OCI-LY7 (cell line): ENCODE measurements at regions not wholly inside any gene's neighbourhood (a gene's known extent, or its start where the extent isn't known, plus 50 kb on each side); places are given as distances from the start of the nearest gene placed in this dataset.

ENCODE experiments used
- BruUV-seq: library from RNA; stranded (reverse); fragments of 400-500 nt; replicated peaks from 2 replicates; lab custom pipeline; 2021; lab: Mats Ljungman, UMichigan
- CTCF ChIA-PET: fragments of 300-600 bp; sonication (Branson Sonifier 250); formaldehyde crosslinking; loops from one replicate; lab custom pipeline; 2022; ENCODE audit warnings: antibody characterized with exemption; ENCODE audit not compliant: unreplicated experiment; lab: Charles Lee
- POLR2A ChIA-PET: fragments of 300-600 bp; sonication (Branson Sonifier 250); formaldehyde crosslinking; loops from one replicate; lab custom pipeline; 2022; ENCODE audit warnings: antibody characterized with exemption; lab: Charles Lee
- DNase-seq: peaks from one replicate; pipeline ENCODE4 v3.0.0-alpha.2; 2015; ENCODE audit warnings: low spot score
- H2AFZ ChIP-seq: fragments of 200-600 bp; sonication (generic), shearing (Covaris generic); 2 replicates; pipeline ENCODE4 v1.6.1; 2014; ENCODE audit warnings: mild to moderate bottlenecking, antibody characterized with exemption, low read length, moderate library complexity
- H3K27ac ChIP-seq: fragments of 200-600 bp; sonication (generic); 2 replicates; pipeline ENCODE4 v1.5.1; 2014; ENCODE audit warnings: mixed run types, low read depth, mild to moderate bottlenecking, moderate library complexity, low read length, inconsistent platforms; ENCODE audit not compliant: poor library complexity, severe bottlenecking
- H3K36me3 ChIP-seq: fragments of 200-600 bp; sonication (generic); 2 replicates; pipeline ENCODE4 v1.6.1; 2014; ENCODE audit warnings: mild to moderate bottlenecking, antibody characterized with exemption, low read length, moderate library complexity, mixed read lengths; ENCODE audit not compliant: insufficient read depth
- H3K4me1 ChIP-seq: fragments of 200-600 bp; sonication (generic); 2 replicates; pipeline ENCODE4 v1.5.1; 2014; ENCODE audit warnings: mild to moderate bottlenecking, low read length; ENCODE audit not compliant: insufficient read depth, poor library complexity, severe bottlenecking
- H3K4me2 ChIP-seq: fragments of 200-600 bp; sonication (generic); 2 replicates; pipeline ENCODE4 v1.6.1; 2014; ENCODE audit warnings: mild to moderate bottlenecking, low read length
- H3K4me3 ChIP-seq: fragments of 200-600 bp; sonication (generic); 2 replicates; pipeline ENCODE4 v1.5.1; 2014; ENCODE audit warnings: mild to moderate bottlenecking, low read depth, low read length; ENCODE audit not compliant: poor library complexity, severe bottlenecking
- H3K79me2 ChIP-seq: fragments of 200-600 bp; sonication (generic); 2 replicates; pipeline ENCODE4 v1.6.1; 2016; ENCODE audit warnings: low read depth, mild to moderate bottlenecking, low read length, moderate library complexity, mixed read lengths; ENCODE audit not compliant: insufficient read depth
- H3K9me2 ChIP-seq: fragments of 200-600 bp; sonication (generic); 2 replicates; pipeline ENCODE4 v1.6.1; 2016; ENCODE audit warnings: mild to moderate bottlenecking, low read length, mixed read lengths; ENCODE audit not compliant: insufficient read depth
- H3K9me3 ChIP-seq: fragments of 200-600 bp; sonication (generic); 2 replicates; pipeline ENCODE4 v1.6.1; 2014; ENCODE audit warnings: mild to moderate bottlenecking, mixed run types, low read length, mixed read lengths
- H4K20me1 ChIP-seq: fragments of 200-600 bp; sonication (generic); 2 replicates; pipeline ENCODE4 v1.6.1; 2014; ENCODE audit warnings: mild to moderate bottlenecking, antibody characterized with exemption, low read length, moderate library complexity, mixed read lengths; ENCODE audit not compliant: insufficient read depth
- CTCF ChIP-seq: fragments of 200-600 bp; sonication (generic); conservative IDR thresholded peaks from 2 replicates; pipeline ENCODE4 v1.5.1; 2014; ENCODE audit warnings: mild to moderate bottlenecking, antibody characterized with exemption, low read length, moderate library complexity, mixed read lengths
- EZH2phosphoT487 ChIP-seq: fragments of 200-600 bp; sonication (generic); IDR thresholded peaks from 2 replicates; pipeline ENCODE4 v1.6.1; 2018; ENCODE audit warnings: low read depth, borderline replicate concordance, mild to moderate bottlenecking, mixed run types, antibody characterized with exemption, low read length, moderate library complexity, mixed read lengths
- intact Hi-C: fragments of 100-400 bp; cut with micrococcal nuclease; formaldehyde crosslinking; loops from one replicate; pipeline ENCODE4 v1.10.0; 2022; ENCODE audit not compliant: unreplicated experiment

- H3K4me3 ChIP-seq: no peak overlapping the region
- CTCF ChIA-PET: no interaction called here
- no peak for TF ChIP-seq EZH2phosphoT487
- no peak for TF ChIP-seq CTCF
- H3K4me1 ChIP-seq: no peaks in the 10 kb centered on the region
- H2AFZ ChIP-seq: no peak overlapping the region
- intact Hi-C loops: no loop called here
- no peak overlapping the region for H3K27ac ChIP-seq
- POLR2A ChIA-PET: no interaction called here
- no peaks in the 10 kb centered on the region for H3K9me2 ChIP-seq
- no peak for DNase-seq
- no peaks in the 10 kb centered on the region for H4K20me1 ChIP-seq
- no peak overlapping the region for H3K4me2 ChIP-seq
- no TSS peak for BruUV-seq
- H3K36me3 ChIP-seq: no peaks in the 10 kb centered on the region
- H3K79me2 ChIP-seq: no peaks in the 10 kb centered on the region
- H3K9me3 ChIP-seq: no peaks in the 10 kb centered on the region
These were observed 59.1 kb upstream of the ACSL1 start for GRCh38 chr4:184884883-184885282.

- Histone ChIP-seq H3K79me2 (no peaks in the 10 kb centered on the region), H4K20me1 (no peaks in the 10 kb centered on the region), H3K9me3 (no peaks in the 10 kb centered on the region), H3K36me3 (no peaks in the 10 kb centered on the region), H2AFZ (no peak overlapping the region), H3K9me2 (no peaks in the 10 kb centered on the region), H3K4me2 (no peak overlapping the region), H3K27ac (no peak overlapping the region), H3K4me3 (no peak overlapping the region), H3K4me1 (no peaks in the 10 kb centered on the region)
- BruUV-seq: no TSS peak
- TF ChIP-seq CTCF (no peak), EZH2phosphoT487 (no peak)
- DNase-seq: no peak
- intact Hi-C loops: no loop called here
- CTCF ChIA-PET: no interaction called here
- POLR2A ChIA-PET: interaction anchor here (0.6 kb wide), 1 partner anchor 30 kb away, joined by 4 read pairs; no protein-coding TSS in a partner anchor
These were observed 59.8 kb upstream of the ACSL1 start for GRCh38 chr4:184885602-184886001.

GRCh38 chr4:184887333-184887732 lies 61.6 kb upstream of the ACSL1 start:
- Histone ChIP-seq H3K79me2 (no peaks in the 10 kb centered on the region), H3K4me3 (no peak overlapping the region), H3K4me1 (no peaks in the 10 kb centered on the region), H4K20me1 (no peaks in the 10 kb centered on the region), H3K36me3 (no peaks in the 10 kb centered on the region), H2AFZ (no peak overlapping the region), H3K4me2 (no peak overlapping the region), H3K27ac (no peak overlapping the region), H3K9me3 (no peaks in the 10 kb centered on the region), H3K9me2 (no peaks in the 10 kb centered on the region)
- ChIA-PET CTCF (no interaction called here), POLR2A (no interaction called here)
- intact Hi-C loops: no loop called here
- DNase-seq: no peak
- BruUV-seq: no TSS peak
- no peak for TF ChIP-seq EZH2phosphoT487
- TF ChIP-seq CTCF: no peak
